IMR-90 (cell line): ENCODE measurements at regions not wholly inside any gene's neighbourhood (a gene's known extent, or its start where the extent isn't known, plus 50 kb on each side); places are given as distances from the start of the nearest gene placed in this dataset.
"Not testable (repeated sequence)": the region's sequence is repeated elsewhere in the genome, so short reads cannot be mapped to it uniquely, and the experiment has no call there.

Experiments
- ATAC-seq: fragments of 200-7000 bp; cut with Tn5 transposase; 2 replicates; pipeline ENCODE4 v1.9.1; 2020; ENCODE audit warnings: low read depth, mild to moderate bottlenecking, moderate library complexity
- BruUV-seq: library from RNA; stranded (reverse); fragments of 400-500 nt; replicated peaks from 2 replicates; lab custom pipeline; 2021; lab: Mats Ljungman, UMichigan
- CTCF ChIA-PET: fragments of 300-600 bp; formaldehyde crosslinking; extraction: SDS; loops from one replicate; lab custom pipeline; 2021; ENCODE audit warnings: antibody characterized with exemption; lab: Yijun Ruan, JAX
- POLR2A ChIA-PET: fragments of 300-600 bp; sonication (Branson Sonifier 250); formaldehyde crosslinking; loops from one replicate; lab custom pipeline; 2022; ENCODE audit warnings: antibody characterized with exemption; ENCODE audit not compliant: unreplicated experiment; lab: Charles Lee
- DNase-seq: peaks from one replicate; pipeline ENCODE4 v3.0.0; 2013
- H2AFZ ChIP-seq: replicated peaks from 2 replicates; pipeline ENCODE3; 2013; ENCODE audit warnings: low read length, mild to moderate bottlenecking; ENCODE audit not compliant: poor library complexity
- H2AK5ac ChIP-seq: 2 replicates; pipeline ENCODE4 v1.6.1; 2013; ENCODE audit warnings: low read depth, low read length, inconsistent platforms
- H2AK9ac ChIP-seq: replicated peaks from 2 replicates; pipeline ENCODE3; 2013; ENCODE audit warnings: mild to moderate bottlenecking, low read depth, low read length, moderate library complexity; ENCODE audit not compliant: poor library complexity
- H2BK120ac ChIP-seq: 2 replicates; pipeline ENCODE4 v1.6.1; 2013; ENCODE audit warnings: low read depth, low read length, inconsistent platforms
- H2BK15ac ChIP-seq: 3 replicates; pipeline ENCODE4 v1.6.1; 2013; ENCODE audit warnings: low read depth, low read length, inconsistent platforms
- H2BK20ac ChIP-seq: 2 replicates; pipeline ENCODE4 v1.6.1; 2013; ENCODE audit warnings: low read depth, mild to moderate bottlenecking, inconsistent platforms, low read length, moderate library complexity
- H2BK5ac ChIP-seq: 2 replicates; pipeline ENCODE4 v1.6.1; 2013; ENCODE audit warnings: mild to moderate bottlenecking, low read depth, low read length, inconsistent platforms; ENCODE audit not compliant: poor library complexity, severe bottlenecking
- H3K14ac ChIP-seq: replicated peaks from 2 replicates; pipeline ENCODE4 v1.6.1; 2013; ENCODE audit warnings: low read depth, low read length, inconsistent platforms
- H3K18ac ChIP-seq: 2 replicates; pipeline ENCODE4 v1.6.1; 2013; ENCODE audit warnings: low read depth, low read length, control low read depth
- H3K23ac ChIP-seq: 2 replicates; pipeline ENCODE4 v1.6.1; 2013; ENCODE audit warnings: low read depth, low read length, inconsistent platforms
- H3K27ac ChIP-seq: 2 replicates; pipeline ENCODE4 v1.5.1; 2013; ENCODE audit warnings: mild to moderate bottlenecking, control low read depth, low read length; ENCODE audit not compliant: insufficient read depth
- H3K27me3 ChIP-seq: 2 replicates; pipeline ENCODE4 v1.6.1; 2013; ENCODE audit warnings: low read length; ENCODE audit not compliant: control insufficient read depth, insufficient read depth
- H3K36me3 ChIP-seq: 2 replicates; pipeline ENCODE4 v1.6.1; 2013; ENCODE audit warnings: low read length, mixed read lengths; ENCODE audit not compliant: control insufficient read depth, insufficient read depth
- H3K4ac ChIP-seq: 2 replicates; pipeline ENCODE4 v1.6.1; 2013; ENCODE audit warnings: low read depth, low read length, inconsistent platforms
- H3K4me1 ChIP-seq: 2 replicates; pipeline ENCODE4 v1.6.1; 2013; ENCODE audit warnings: low read length, mixed read lengths; ENCODE audit not compliant: control insufficient read depth, insufficient read depth
- H3K4me2 ChIP-seq: 2 replicates; pipeline ENCODE4 v1.6.1; 2013; ENCODE audit warnings: low read depth, mild to moderate bottlenecking, control low read depth, low read length, moderate library complexity
- H3K4me3 ChIP-seq: 2 replicates; pipeline ENCODE4 v1.5.1; 2013; ENCODE audit warnings: low read depth, mild to moderate bottlenecking, control low read depth, low read length, moderate library complexity; ENCODE audit not compliant: insufficient read depth
- H3K56ac ChIP-seq: 2 replicates; pipeline ENCODE4 v1.6.1; 2013; ENCODE audit warnings: low read length, inconsistent platforms; ENCODE audit not compliant: insufficient read depth; ENCODE audit errors: extremely low read depth
- H3K79me1 ChIP-seq, 2 experiments: 2 replicates each; pipeline ENCODE4 v1.6.1; 2013; ENCODE audit warnings: low read length in 2 of 2, inconsistent platforms in 1 of 2, low read depth in 1 of 2
- H3K9ac ChIP-seq: 2 replicates; pipeline ENCODE4 v1.6.1; 2013; ENCODE audit warnings: low read depth, low read length, control low read depth
- H3K9me1 ChIP-seq: 2 replicates; pipeline ENCODE4 v1.6.1; 2013; ENCODE audit warnings: low read length, inconsistent platforms; ENCODE audit not compliant: insufficient read depth
- H3K9me3 ChIP-seq: 2 replicates; pipeline ENCODE4 v1.6.1; 2013; ENCODE audit warnings: low read length; ENCODE audit not compliant: control insufficient read depth, insufficient read depth
- H4K20me1 ChIP-seq: 2 replicates; pipeline ENCODE4 v1.6.1; 2013; ENCODE audit warnings: low read length, inconsistent platforms; ENCODE audit not compliant: insufficient read depth
- H4K5ac ChIP-seq: 2 replicates; pipeline ENCODE4 v1.6.1; 2013; ENCODE audit warnings: mild to moderate bottlenecking, low read depth, low read length, control low read depth
- H4K8ac ChIP-seq, 2 experiments: 2 replicates each; pipeline ENCODE4 v1.6.1; 2013; ENCODE audit warnings: low read depth in 2 of 2, low read length in 2 of 2, control low read depth in 1 of 2, inconsistent platforms in 1 of 2
- H4K91ac ChIP-seq: 2 replicates; pipeline ENCODE4 v1.6.1; 2013; ENCODE audit warnings: low read depth, low read length, inconsistent platforms; ENCODE audit not compliant: insufficient read depth
- dilution Hi-C: fragments of 300-500 bp; cut with HindIII; formaldehyde crosslinking; loops from one replicate; pipeline ENCODE4 v1.14.3; 2018; ENCODE audit warnings: low sequenced_read_pairs; ENCODE audit not compliant: unreplicated experiment
- in situ Hi-C: fragments of 300-500 bp; cut with MboI; formaldehyde crosslinking; loops from 3 replicates; pipeline ENCODE4 v1.14.3; 2019; ENCODE audit warnings: low sequenced_read_pairs, inconsistent platforms, mixed read lengths
- intact Hi-C: fragments of 100-400 bp; cut with micrococcal nuclease; formaldehyde crosslinking; loops from 2 replicates; pipeline ENCODE4 v1.10.0; 2022

GRCh38 chr6:100043961-100044360, 49.9 kb upstream of the MCHR2 start:
- H3K56ac ChIP-seq, POLR2A ChIA-PET, H3K4me1 ChIP-seq, H3K23ac ChIP-seq, H3K9ac ChIP-seq, H2AK5ac ChIP-seq, H3K4ac ChIP-seq, H3K27me3 ChIP-seq, H3K18ac ChIP-seq, H3K4me3 ChIP-seq, intact Hi-C loops, CTCF ChIA-PET, dilution Hi-C loops, H3K27ac ChIP-seq, H3K9me1 ChIP-seq, in situ Hi-C loops, H2BK120ac ChIP-seq, H3K14ac ChIP-seq, H2AFZ ChIP-seq, H3K4me2 ChIP-seq, H4K20me1 ChIP-seq, ATAC-seq, H2BK5ac ChIP-seq, H3K36me3 ChIP-seq, H2AK9ac ChIP-seq, DNase-seq, H4K8ac ChIP-seq, H2BK20ac ChIP-seq, H3K79me1 ChIP-seq, BruUV-seq, H4K91ac ChIP-seq, H3K9me3 ChIP-seq, H4K5ac ChIP-seq, H2BK15ac ChIP-seq: not testable (repeated sequence)
